ENCODE measurements at regions not wholly inside any gene's neighbourhood (a gene's known extent, or its start where the extent isn't known, plus 50 kb on each side); places are given as distances from the start of the nearest gene placed in this dataset.

DNA sequence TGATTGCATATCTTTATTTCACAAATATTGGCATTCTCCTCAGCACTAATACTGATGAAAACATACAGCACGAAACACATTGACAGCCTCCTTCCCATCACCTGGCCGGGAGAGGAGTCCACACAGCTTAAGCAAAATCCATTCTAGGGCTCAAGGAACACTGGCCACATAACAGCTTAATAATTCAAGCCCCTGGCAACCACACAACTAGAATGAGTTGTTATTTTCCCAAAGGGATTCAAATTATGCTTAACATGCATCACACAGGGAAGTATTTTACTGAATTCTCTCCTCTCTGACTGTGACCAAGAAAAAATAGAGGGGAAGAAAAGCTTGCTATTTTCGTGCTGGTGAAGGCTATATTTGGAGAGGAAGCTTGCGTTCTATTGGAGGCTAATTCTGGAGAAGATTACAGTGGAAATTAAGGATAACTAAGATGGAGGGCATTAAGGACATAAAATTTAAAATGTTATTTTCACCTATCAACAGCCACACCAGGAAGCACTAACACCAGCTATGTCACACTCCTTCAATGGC, 198.5 kb downstream of the ADGRG6 start:
- Histone ChIP-seq H3K4me3 (no peak overlapping the region), H3K4me1 (ENCODE audit: low read depth) (no peaks in the 10 kb centered on the region), H3K27me3 (no peaks in the 10 kb centered on the region), H3K27ac (no peak overlapping the region), H3K9me3 (ENCODE audit: low read depth) (no peaks in the 10 kb centered on the region), H3K36me3 (no peaks in the 10 kb centered on the region)
- TF ChIP-seq CTCF (IDR thresholded peaks at IDR 0.05; ENCODE audit: low read depth, low read length) = no peak
- peak in 1 of 2 donors; percentile 18 for DNase-seq (ENCODE audit: low read depth in 1 of 2, low spot score in 1 of 2)

DNA sequence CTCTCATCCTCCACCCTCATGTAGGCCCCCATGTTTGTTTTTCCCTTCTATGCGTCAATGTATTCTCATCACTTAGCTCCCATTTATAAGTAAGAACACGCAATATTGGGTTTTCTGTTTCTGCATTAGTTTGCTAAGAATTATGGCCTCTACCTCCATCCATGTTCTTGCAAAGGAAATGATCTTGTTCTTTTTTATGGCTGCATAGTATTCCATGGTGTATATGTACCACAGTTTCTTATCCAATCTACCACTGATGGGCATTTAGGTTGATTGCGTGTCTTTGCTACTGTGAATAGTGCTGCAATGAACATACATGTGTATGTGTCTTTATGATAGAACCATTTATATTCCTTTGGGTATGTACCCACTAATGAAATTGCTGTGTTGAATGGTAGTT, 200.0 kb downstream of the ADGRG6 start:
- no peak for TF ChIP-seq CTCF (IDR thresholded peaks at IDR 0.05; ENCODE audit: low read depth, low read length)
- H3K36me3 ChIP-seq = no peaks in the 10 kb centered on the region
- DNase-seq (ENCODE audit: low read depth in 1 of 2, low spot score in 1 of 2) = no peak
- H3K27me3 ChIP-seq = no peaks in the 10 kb centered on the region
- H3K4me1 ChIP-seq (ENCODE audit: low read depth) = no peaks in the 10 kb centered on the region
- H3K9me3 ChIP-seq (ENCODE audit: low read depth) = no peaks in the 10 kb centered on the region
- no peak overlapping the region for H3K27ac ChIP-seq
- H3K4me3 ChIP-seq = no peak overlapping the region

GRCh38 chr6:142507065-142507464, 205.3 kb downstream of the ADGRG6 start:
- Histone ChIP-seq H3K4me3 (no peak overlapping the region), H3K36me3 (no peaks in the 10 kb centered on the region), H3K9me3 (ENCODE audit: low read depth) (no peaks in the 10 kb centered on the region), H3K4me1 (ENCODE audit: low read depth) (no peaks in the 10 kb centered on the region), H3K27me3 (no peaks in the 10 kb centered on the region), H3K27ac (no peak overlapping the region)
- DNase-seq (ENCODE audit: low read depth in 1 of 2, low spot score in 1 of 2) = no peak
- no peak for TF ChIP-seq CTCF (IDR thresholded peaks at IDR 0.05; ENCODE audit: low read depth, low read length)

DNA sequence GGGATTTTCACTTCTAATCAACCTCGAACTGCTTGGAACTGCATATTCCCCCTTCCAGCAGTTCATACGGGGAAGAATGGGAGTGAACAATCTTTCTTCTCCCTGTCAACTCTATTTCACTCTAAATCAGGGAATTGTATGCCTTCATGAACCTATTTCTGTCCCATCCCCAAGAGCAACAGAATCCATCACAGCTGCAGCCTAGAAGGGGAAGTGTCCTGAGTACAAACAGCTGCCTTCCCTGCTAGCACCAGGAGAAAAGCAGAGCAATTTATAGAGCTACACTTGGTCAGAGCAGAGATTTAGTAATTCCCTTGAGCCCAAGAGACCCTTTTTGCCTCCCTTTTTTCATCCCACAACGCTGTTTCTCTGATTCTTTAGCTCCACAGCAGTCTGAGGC, 208.4 kb downstream of the ADGRG6 start:
- no peaks in the 10 kb centered on the region for H3K36me3 ChIP-seq
- no peaks in the 10 kb centered on the region for H3K27me3 ChIP-seq
- no peaks in the 10 kb centered on the region for H3K4me1 ChIP-seq (ENCODE audit: low read depth)
- H3K4me3 ChIP-seq = no peak overlapping the region
- no peak for TF ChIP-seq CTCF (IDR thresholded peaks at IDR 0.05; ENCODE audit: low read depth, low read length)
- DNase-seq (ENCODE audit: low read depth in 1 of 2, low spot score in 1 of 2) = no peak
- no peak overlapping the region for H3K27ac ChIP-seq
- no peaks in the 10 kb centered on the region for H3K9me3 ChIP-seq (ENCODE audit: low read depth)

DNA sequence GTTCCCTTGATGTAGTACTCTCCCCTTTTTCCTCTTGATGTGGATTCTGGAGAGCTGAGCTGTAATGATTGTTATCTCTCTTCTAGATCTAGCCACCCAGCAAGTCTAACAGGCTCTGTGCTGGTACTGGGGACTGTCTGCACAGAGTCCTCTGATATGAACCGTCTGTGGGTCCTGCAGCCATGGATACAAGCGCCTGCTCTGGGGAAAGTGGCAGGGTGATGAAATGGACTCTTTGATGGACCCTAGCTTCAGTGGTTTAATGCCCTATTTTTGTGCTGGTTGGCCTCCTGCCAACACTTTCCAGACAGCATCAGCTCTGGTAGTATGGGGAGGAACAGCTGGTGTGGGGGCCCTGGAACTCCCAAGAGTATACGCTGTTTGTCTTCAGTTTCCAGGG, 216.3 kb downstream of the ADGRG6 start:
- no peak overlapping the region for H3K4me3 ChIP-seq
- no peak overlapping the region for H3K27ac ChIP-seq
- H3K9me3 ChIP-seq (ENCODE audit: low read depth) = no peaks in the 10 kb centered on the region
- H3K4me1 ChIP-seq (ENCODE audit: low read depth) = peaks cover 4% of the 10 kb centered on the region
- TF ChIP-seq CTCF (IDR thresholded peaks at IDR 0.05; ENCODE audit: low read depth, low read length) = no peak
- no peaks in the 10 kb centered on the region for H3K27me3 ChIP-seq
- H3K36me3 ChIP-seq = no peaks in the 10 kb centered on the region
- DNase-seq (ENCODE audit: low read depth in 1 of 2, low spot score in 1 of 2) = peak; percentile 34 to 39

DNA sequence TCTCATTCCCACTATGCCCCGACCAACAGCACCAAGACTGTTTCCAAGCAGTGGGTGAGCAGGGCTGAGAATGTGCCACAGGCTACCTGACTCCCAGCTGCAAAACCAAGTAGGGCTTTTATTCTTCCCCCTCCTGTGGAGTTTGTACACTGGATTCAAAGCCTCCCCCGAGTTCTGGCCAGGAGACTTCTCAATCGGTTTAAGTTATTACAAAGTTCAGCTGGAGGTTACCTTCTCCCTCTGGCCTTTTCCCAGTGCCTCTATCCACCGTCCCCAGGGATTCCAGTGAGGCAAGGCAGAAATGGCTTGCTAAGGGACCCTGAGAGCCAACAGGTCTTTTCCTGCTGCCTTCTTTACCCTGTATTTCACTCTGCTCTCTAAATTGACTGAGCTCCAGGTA, 217.0 kb downstream of the ADGRG6 start:
- Histone ChIP-seq H3K27me3 (no peaks in the 10 kb centered on the region), H3K9me3 (ENCODE audit: low read depth) (no peaks in the 10 kb centered on the region), H3K27ac (no peak overlapping the region), H3K4me1 (ENCODE audit: low read depth) (peaks cover 4% of the 10 kb centered on the region), H3K4me3 (no peak overlapping the region), H3K36me3 (no peaks in the 10 kb centered on the region)
- no peak for TF ChIP-seq CTCF (IDR thresholded peaks at IDR 0.05; ENCODE audit: low read depth, low read length)
- DNase-seq (ENCODE audit: low read depth in 1 of 2, low spot score in 1 of 2) = no peak

Measured in cardiac muscle cell (in vitro differentiated cells and primary cell).